H9 (cell line): ENCODE measurements at regions not wholly inside any gene's neighbourhood (a gene's known extent, or its start where the extent isn't known, plus 50 kb on each side); places are given as distances from the start of the nearest gene placed in this dataset.

Experiments
- DNase-seq: peaks from one replicate; pipeline ENCODE4 v3.0.0-alpha.2; 2017
- H2AFZ ChIP-seq: one replicate; pipeline ENCODE4 v1.6.1; 2013; ENCODE audit warnings: mild to moderate bottlenecking, low read length, control low read depth, moderate library complexity
- H2AK5ac ChIP-seq: 2 replicates; pipeline ENCODE4 v1.6.1; 2013; ENCODE audit warnings: low read length, control low read depth, mixed read lengths; ENCODE audit not compliant: insufficient read length
- H2BK120ac ChIP-seq: one replicate; pipeline ENCODE4 v1.6.1; 2013; ENCODE audit warnings: low read depth, mild to moderate bottlenecking, low read length, control low read depth, inconsistent platforms; ENCODE audit not compliant: poor library complexity, severe bottlenecking
- H2BK12ac ChIP-seq: 2 replicates; pipeline ENCODE4 v1.6.1; 2013; ENCODE audit warnings: low read length, control low read depth, mixed read lengths, low read depth; ENCODE audit not compliant: insufficient read length
- H2BK15ac ChIP-seq: 2 replicates; pipeline ENCODE4 v1.6.1; 2013; ENCODE audit warnings: low read depth, low read length, control low read depth
- H2BK20ac ChIP-seq: one replicate; pipeline ENCODE4 v1.6.1; 2013; ENCODE audit warnings: low read depth, mild to moderate bottlenecking, low read length, control low read depth, inconsistent platforms; ENCODE audit not compliant: poor library complexity, severe bottlenecking
- H2BK5ac ChIP-seq: 2 replicates; pipeline ENCODE4 v1.6.1; 2013; ENCODE audit warnings: low read length, control low read depth, mixed read lengths; ENCODE audit not compliant: insufficient read length
- H3K14ac ChIP-seq: 2 replicates; pipeline ENCODE4 v1.6.1; 2013; ENCODE audit warnings: low read length, control low read depth; ENCODE audit not compliant: insufficient read depth
- H3K18ac ChIP-seq: 2 replicates; pipeline ENCODE4 v1.6.1; 2013; ENCODE audit warnings: low read depth, mild to moderate bottlenecking, mixed read lengths, low read length, control low read depth; ENCODE audit not compliant: insufficient read length
- H3K23ac ChIP-seq: 2 replicates; pipeline ENCODE4 v1.6.1; 2013; ENCODE audit warnings: low read length, control low read depth, mixed read lengths, low read depth; ENCODE audit not compliant: insufficient read length
- H3K23me2 ChIP-seq: 2 replicates; pipeline ENCODE4 v1.6.1; 2013; ENCODE audit warnings: low read depth, mild to moderate bottlenecking, mixed read lengths, low read length, control low read depth; ENCODE audit not compliant: insufficient read length, poor library complexity, severe bottlenecking
- H3K27ac ChIP-seq: 2 replicates; pipeline ENCODE4 v1.5.1; 2013; ENCODE audit warnings: low read length, control low read depth, mixed read lengths, low read depth; ENCODE audit not compliant: insufficient read length
- H3K27me3 ChIP-seq: 2 replicates; pipeline ENCODE4 v1.6.1; 2013; ENCODE audit warnings: low read length, control low read depth, inconsistent platforms; ENCODE audit not compliant: insufficient read depth
- H3K4ac ChIP-seq: 2 replicates; pipeline ENCODE4 v1.6.1; 2013; ENCODE audit warnings: low read depth, mild to moderate bottlenecking, control low read depth, inconsistent platforms, low read length, moderate library complexity
- H3K4me1 ChIP-seq: 2 replicates; pipeline ENCODE4 v1.6.1; 2013; ENCODE audit warnings: low read length, control low read depth, inconsistent platforms; ENCODE audit not compliant: insufficient read depth
- H3K4me2 ChIP-seq: 2 replicates; pipeline ENCODE4 v1.6.1; 2013; ENCODE audit warnings: low read length, control low read depth, mixed read lengths; ENCODE audit not compliant: insufficient read length, insufficient read depth
- H3K56ac ChIP-seq: 2 replicates; pipeline ENCODE4 v1.6.1; 2013; ENCODE audit warnings: low read depth, mild to moderate bottlenecking, mixed read lengths, low read length, control low read depth; ENCODE audit not compliant: insufficient read length
- H3K79me1 ChIP-seq: 2 replicates; pipeline ENCODE4 v1.6.1; 2013; ENCODE audit warnings: low read depth, mild to moderate bottlenecking, moderate library complexity, low read length, control low read depth, inconsistent platforms; ENCODE audit not compliant: insufficient read depth, poor library complexity, severe bottlenecking
- H3K79me2 ChIP-seq: 2 replicates; pipeline ENCODE4 v1.6.1; 2013; ENCODE audit warnings: low read length, control low read depth, inconsistent platforms; ENCODE audit not compliant: insufficient read depth
- H3K9ac ChIP-seq: 2 replicates; pipeline ENCODE4 v1.6.1; 2013; ENCODE audit warnings: low read length, control low read depth, mixed read lengths; ENCODE audit not compliant: insufficient read length; ENCODE audit errors: extremely low read depth
- H3K9me3 ChIP-seq: one replicate; pipeline ENCODE4 v1.6.1; 2013; ENCODE audit warnings: low read depth, low read length, inconsistent platforms; ENCODE audit not compliant: control insufficient read depth
- H3T11ph ChIP-seq: one replicate; pipeline ENCODE4 v1.6.1; 2013; ENCODE audit warnings: mild to moderate bottlenecking, low read length, control low read depth, inconsistent platforms
- H4K20me1 ChIP-seq: one replicate; pipeline ENCODE4 v1.6.1; 2013; ENCODE audit not compliant: control insufficient read depth, insufficient read length, insufficient read depth
- H4K5ac ChIP-seq: 2 replicates; pipeline ENCODE4 v1.6.1; 2013; ENCODE audit warnings: low read depth, mild to moderate bottlenecking, mixed read lengths, low read length, control low read depth; ENCODE audit not compliant: insufficient read length
- H4K8ac ChIP-seq: replicated peaks from 2 replicates; pipeline ENCODE4 v1.6.1; 2013; ENCODE audit warnings: low read length, control low read depth, mixed read lengths, low read depth; ENCODE audit not compliant: insufficient read length
- H4K91ac ChIP-seq: 2 replicates; pipeline ENCODE4 v1.6.1; 2013; ENCODE audit warnings: low read depth, mild to moderate bottlenecking, moderate library complexity, mixed read lengths, low read length, control low read depth; ENCODE audit not compliant: insufficient read length
- H3K27ac Mint-ChIP-seq, 3 experiments: 2 replicates in 2 of 3; 3 replicates in 1 of 3; pipeline ENCODE4 v1.8.0; 2020 to 2021; ENCODE audit warnings: mixed read lengths in 3 of 3, mild to moderate bottlenecking in 1 of 3, moderate library complexity in 1 of 3
- H3K27me3 Mint-ChIP-seq: 2 replicates; pipeline ENCODE4 v1.8.0; 2021; ENCODE audit warnings: low read depth, mild to moderate bottlenecking, moderate library complexity, mixed read lengths
- H3K36me3 Mint-ChIP-seq, 3 experiments: 2 replicates in 2 of 3; 3 replicates in 1 of 3; pipeline ENCODE4 v1.8.0; 2020 to 2021; ENCODE audit warnings: low read depth in 3 of 3, mixed read lengths in 3 of 3; ENCODE audit not compliant: insufficient read depth in 1 of 3
- H3K4me1 Mint-ChIP-seq, 2 experiments: 2 replicates each; pipeline ENCODE4 v1.8.0; 2020; ENCODE audit warnings: mixed read lengths in 2 of 2
- H3K4me3 Mint-ChIP-seq, 2 experiments: 2 replicates in 1 of 2; 3 replicates in 1 of 2; pipeline ENCODE4 v1.8.0; 2020 to 2021; ENCODE audit warnings: mild to moderate bottlenecking in 2 of 2, mixed read lengths in 2 of 2, moderate library complexity in 1 of 2
- H3K9me3 Mint-ChIP-seq, 2 experiments: 2 replicates in 1 of 2; 3 replicates in 1 of 2; pipeline ENCODE4 v1.8.0; 2020; ENCODE audit warnings: mild to moderate bottlenecking in 2 of 2, mixed read lengths in 2 of 2, moderate library complexity in 1 of 2
- WGBS: extraction: QIAGEN DNeasy Blood & Tissue Kit; methylation state at CpG from one replicate; pipeline ENCODE4 v1.1.7; 2013; ENCODE audit warnings: missing lambda C conversion rate, low lambda C conversion rate, mixed read lengths; ENCODE audit not compliant: insufficient read length; ENCODE audit errors: extremely low coverage; 5-methylcytosine and 5-hydroxymethylcytosine counted together
- TF ChIP-seq, protein P1 (sequence below): fragments of 200-600 bp; sonication (generic); conservative IDR thresholded peaks from 3 replicates; pipeline ENCODE4 v1.8.0; 2021; ENCODE audit warnings: antibody characterized with exemption, mild to moderate bottlenecking

- TF ChIP-seq, protein P1, sequence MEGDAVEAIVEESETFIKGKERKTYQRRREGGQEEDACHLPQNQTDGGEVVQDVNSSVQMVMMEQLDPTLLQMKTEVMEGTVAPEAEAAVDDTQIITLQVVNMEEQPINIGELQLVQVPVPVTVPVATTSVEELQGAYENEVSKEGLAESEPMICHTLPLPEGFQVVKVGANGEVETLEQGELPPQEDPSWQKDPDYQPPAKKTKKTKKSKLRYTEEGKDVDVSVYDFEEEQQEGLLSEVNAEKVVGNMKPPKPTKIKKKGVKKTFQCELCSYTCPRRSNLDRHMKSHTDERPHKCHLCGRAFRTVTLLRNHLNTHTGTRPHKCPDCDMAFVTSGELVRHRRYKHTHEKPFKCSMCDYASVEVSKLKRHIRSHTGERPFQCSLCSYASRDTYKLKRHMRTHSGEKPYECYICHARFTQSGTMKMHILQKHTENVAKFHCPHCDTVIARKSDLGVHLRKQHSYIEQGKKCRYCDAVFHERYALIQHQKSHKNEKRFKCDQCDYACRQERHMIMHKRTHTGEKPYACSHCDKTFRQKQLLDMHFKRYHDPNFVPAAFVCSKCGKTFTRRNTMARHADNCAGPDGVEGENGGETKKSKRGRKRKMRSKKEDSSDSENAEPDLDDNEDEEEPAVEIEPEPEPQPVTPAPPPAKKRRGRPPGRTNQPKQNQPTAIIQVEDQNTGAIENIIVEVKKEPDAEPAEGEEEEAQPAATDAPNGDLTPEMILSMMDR = no peak
- Histone ChIP-seq H3K14ac (no peak overlapping the region), H2AFZ (no peak overlapping the region), H4K20me1 (no peaks in the 10 kb centered on the region), H4K8ac (no peak overlapping the region), H3K4ac (no peak overlapping the region), H2BK15ac (no peak overlapping the region), H3K4me2 (no peak overlapping the region), H3K56ac (no peak overlapping the region), H3T11ph (no peak overlapping the region), H3K27ac (no peak overlapping the region), H2BK120ac (no peak overlapping the region), H3K23ac (no peak overlapping the region), H2AK5ac (no peak overlapping the region), H3K4me1 (no peaks in the 10 kb centered on the region; the same call in 1 of the 2 replicates), H3K9ac (no peak overlapping the region), H2BK20ac (no peak overlapping the region), H2BK12ac (no peak overlapping the region), H3K27me3 (no peaks in the 10 kb centered on the region), H3K9me3 (no peaks in the 10 kb centered on the region), H3K79me1 (no peaks in the 10 kb centered on the region), H3K18ac (no peak overlapping the region), H3K79me2 (no peaks in the 10 kb centered on the region), H3K23me2 (no peaks in the 10 kb centered on the region), H4K5ac (no peak overlapping the region), H4K91ac (no peak overlapping the region), H2BK5ac (no peak overlapping the region)
- Mint-ChIP-seq H3K36me3 (peaks cover 7 to 13% (median 12%) of the 10 kb centered on the region in 3 experiments; a peak in 6 of 7 replicates), H3K9me3 (no peaks in the 10 kb centered on the region; a peak in 1 of 5 replicates), H3K4me3 (no peak overlapping the region), H3K27ac (no peak overlapping the region), H3K27me3 (peaks cover 11% of the 10 kb centered on the region), H3K4me1 (peaks cover 25 to 34% of the 10 kb centered on the region in 2 experiments)
- no CpG with 5 or more reads among the region's 8 CpGs for WGBS
- DNase-seq = no peak
These were observed 101.5 kb downstream of the SHANK2 start for GRCh38 chr11:71150859-71151258.
